ENCODE measurements at regions not wholly inside any gene's neighbourhood (a gene's known extent, or its start where the extent isn't known, plus 50 kb on each side); places are given as distances from the start of the nearest gene placed in this dataset.

DNA sequence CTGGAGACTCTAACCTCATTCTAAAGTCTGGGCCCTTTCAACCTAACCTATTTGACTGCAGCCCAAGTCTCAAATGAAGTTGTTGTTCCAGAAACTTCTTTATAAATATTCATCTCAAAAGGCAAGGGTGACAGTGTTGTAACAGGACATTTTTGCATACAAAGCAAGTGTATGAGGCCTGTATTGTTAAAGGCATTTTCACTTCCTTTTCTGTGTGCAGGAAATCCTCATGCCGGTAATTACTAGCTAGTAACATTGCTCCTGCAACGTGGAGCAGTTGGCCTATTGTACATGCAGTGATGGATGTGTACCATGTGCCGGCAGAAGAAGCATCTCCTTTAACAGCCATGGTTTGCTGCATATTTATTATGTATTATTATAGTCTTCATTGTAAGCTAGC is 156.5 kb upstream of the RMST start:
- TF ChIP-seq POLR2A (IDR thresholded peaks at IDR 0.05) = no peak
- TF ChIP-seq, protein P1, sequence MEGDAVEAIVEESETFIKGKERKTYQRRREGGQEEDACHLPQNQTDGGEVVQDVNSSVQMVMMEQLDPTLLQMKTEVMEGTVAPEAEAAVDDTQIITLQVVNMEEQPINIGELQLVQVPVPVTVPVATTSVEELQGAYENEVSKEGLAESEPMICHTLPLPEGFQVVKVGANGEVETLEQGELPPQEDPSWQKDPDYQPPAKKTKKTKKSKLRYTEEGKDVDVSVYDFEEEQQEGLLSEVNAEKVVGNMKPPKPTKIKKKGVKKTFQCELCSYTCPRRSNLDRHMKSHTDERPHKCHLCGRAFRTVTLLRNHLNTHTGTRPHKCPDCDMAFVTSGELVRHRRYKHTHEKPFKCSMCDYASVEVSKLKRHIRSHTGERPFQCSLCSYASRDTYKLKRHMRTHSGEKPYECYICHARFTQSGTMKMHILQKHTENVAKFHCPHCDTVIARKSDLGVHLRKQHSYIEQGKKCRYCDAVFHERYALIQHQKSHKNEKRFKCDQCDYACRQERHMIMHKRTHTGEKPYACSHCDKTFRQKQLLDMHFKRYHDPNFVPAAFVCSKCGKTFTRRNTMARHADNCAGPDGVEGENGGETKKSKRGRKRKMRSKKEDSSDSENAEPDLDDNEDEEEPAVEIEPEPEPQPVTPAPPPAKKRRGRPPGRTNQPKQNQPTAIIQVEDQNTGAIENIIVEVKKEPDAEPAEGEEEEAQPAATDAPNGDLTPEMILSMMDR (IDR thresholded peaks at IDR 0.05) = no peak
